ENCODE measurements at regions not wholly inside any gene's neighbourhood (a gene's known extent, or its start where the extent isn't known, plus 50 kb on each side); places are given as distances from the start of the nearest gene placed in this dataset.

- Histone ChIP-seq H3K4me1 (ENCODE audit: control insufficient read depth, extremely low read depth, insufficient read depth, low read length) (no peaks in the 10 kb centered on the region), H3K79me2 (ENCODE audit: control insufficient read depth, insufficient read depth, low read length) (no peaks in the 10 kb centered on the region), H2AFZ (ENCODE audit: low read depth, low read length) (no peak overlapping the region), H3K9me1 (replicated peaks; ENCODE audit: control insufficient read depth, extremely low read depth, insufficient read depth, low read length) (no peaks in the 10 kb centered on the region), H4K20me1 (replicated peaks; ENCODE audit: control insufficient read depth, extremely low read depth, insufficient read depth, low read length) (no peaks in the 10 kb centered on the region), H3K36me3 (ENCODE audit: control insufficient read depth in 2 of 2, extremely low read depth in 1 of 2, insufficient read depth in 2 of 2, low read length in 2 of 2) (no peaks in the 10 kb centered on the region), H3K4me3 (replicated peaks in 1 of 3; ENCODE audit: insufficient read depth in 1 of 3, low read depth in 1 of 3, low read length in 3 of 3) (no peak overlapping the region), H3K27ac (ENCODE audit: insufficient read depth, low read depth, low read length) (no peak overlapping the region), H3K27me3 (ENCODE audit: control insufficient read depth in 2 of 2, insufficient read depth in 2 of 2, low read length in 2 of 2) (peaks cover 0 to 2% of the 10 kb centered on the region in 2 experiments), H3K4me2 (ENCODE audit: insufficient read depth, low read length) (no peak overlapping the region), H3K9me3 (replicated peaks; ENCODE audit: control insufficient read depth, insufficient read depth, low read length) (no peaks in the 10 kb centered on the region), H3K9ac (replicated peaks; ENCODE audit: extremely low read depth, insufficient read depth, low read length) (no peak overlapping the region)
- intact Hi-C loops (cut with micrococcal nuclease), result loop anchor here (5.0 to 10.0 kb wide), 3 partner anchors 62 to 690 kb away; no protein-coding TSS in a partner anchor
- DNase-seq (ENCODE audit: low read depth, low spot score) (no peak), FAIRE-seq (no peak)
- POLR2A ChIA-PET, result no interaction called here
- CTCF ChIA-PET, result no interaction called here
- no peak for TF ChIP-seq EZH2 (IDR thresholded peaks at IDR 0.05; ENCODE audit: borderline replicate concordance, low read depth, low read length, severe bottlenecking)
- no peak for TF ChIP-seq CTCF (IDR thresholded peaks at IDR 0.05; ENCODE audit: extremely low read depth in 1 of 2, insufficient read depth in 1 of 2, low read depth in 1 of 2, low read length in 2 of 2)
- no peak for TF ChIP-seq MYC (IDR thresholded peaks at IDR 0.05; ENCODE audit: low read depth, low read length)
- no peak for TF ChIP-seq FOS (IDR thresholded peaks at IDR 0.05; ENCODE audit: borderline replicate concordance, insufficient read depth, low read length)
- TF ChIP-seq JUN (IDR thresholded peaks at IDR 0.05; ENCODE audit: borderline replicate concordance, insufficient read depth, insufficient read length, low read depth), result no peak
- TF ChIP-seq MAX (IDR thresholded peaks at IDR 0.05; ENCODE audit: insufficient read depth, insufficient read length), result no peak
- TF ChIP-seq POLR2A (IDR thresholded peaks at IDR 0.05; ENCODE audit: low read depth, low read length), result no peak
- TF ChIP-seq GATA2 (IDR thresholded peaks at IDR 0.05; ENCODE audit: insufficient read depth, insufficient read length, low read depth, low read length), result no peak
- no peak for TF ChIP-seq POLR2AphosphoS5 (IDR thresholded peaks at IDR 0.05; ENCODE audit: insufficient read depth, low read depth, low read length)
- dilution Hi-C loops (cut with MboI; ENCODE audit: extremely low pct_ligation_motif_present, low sequenced_read_pairs), result no loop called here
- no TSS peak for BruUV-seq (replicated peaks)
Measured at GRCh38 chr9:13414349-13414748, 134.9 kb upstream of the MPDZ start.

All from endothelial cell of umbilical vein (primary cell).